Esophagus muscularis mucosa (tissue), 4 donors: ENCODE measurements at regions not wholly inside any gene's neighbourhood (a gene's known extent, or its start where the extent isn't known, plus 50 kb on each side); places are given as distances from the start of the nearest gene placed in this dataset.

Experiments
- EP300 ChIP-seq: sonication (generic); formaldehyde crosslinking; IDR thresholded peaks from one replicate; pipeline ENCODE4 v1.6.1; 2017; ENCODE audit warnings: antibody characterized with exemption
- POLR2A ChIP-seq: fragments of 450-650 bp; IDR thresholded peaks from one replicate; pipeline ENCODE4 v1.6.1; 2017; ENCODE audit warnings: antibody characterized with exemption, moderate library complexity, mild to moderate bottlenecking, low read depth
- POLR2AphosphoS5 ChIP-seq, 2 donors: sonication (generic); formaldehyde crosslinking; IDR thresholded peaks; one replicate each; pipeline ENCODE4 v1.6.1; 2017; ENCODE audit warnings: antibody characterized with exemption in 2 of 2
- TF ChIP-seq, protein P1 (sequence below), 3 experiments: fragments of 200-600 bp in 2 of 3; fragments of 450-650 bp in 1 of 3; sonication (generic) in 2 of 3; IDR thresholded peaks; one replicate each; pipeline ENCODE4 v1.5.1; 2017 to 2019; ENCODE audit warnings: antibody characterized with exemption in 3 of 3, mild to moderate bottlenecking in 2 of 3, moderate library complexity in 1 of 3

DNA sequence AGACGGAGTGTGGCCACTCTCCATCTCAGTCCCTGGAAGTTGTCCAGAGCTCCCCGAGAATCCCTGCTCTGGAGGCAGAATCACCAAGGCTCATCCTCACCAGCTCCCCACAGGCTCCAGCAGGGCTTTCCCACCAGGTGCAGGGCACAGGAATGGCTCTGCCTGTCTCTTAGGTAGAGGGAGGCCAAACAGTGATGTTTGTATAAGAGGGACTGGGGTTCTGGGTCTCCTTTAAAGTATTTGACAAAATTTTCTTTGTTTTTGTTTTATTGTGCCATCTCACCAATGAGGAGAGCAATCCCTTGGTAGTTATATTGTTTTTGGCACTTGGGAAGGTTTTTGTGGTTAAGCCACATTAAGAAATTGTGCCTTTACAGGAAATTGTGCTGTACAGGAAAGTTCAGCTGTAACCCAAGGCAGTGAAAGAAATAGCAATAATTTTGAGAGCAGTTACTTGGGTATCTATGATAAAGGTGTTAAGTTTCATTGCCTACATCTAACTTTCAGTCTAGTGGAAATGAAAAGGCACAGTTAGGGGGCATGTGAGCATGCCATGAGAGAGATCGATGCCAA is 219.3 kb upstream of the PRSS58 start:
- TF ChIP-seq POLR2A (no peak), EP300 (no peak), POLR2AphosphoS5 (IDR thresholded peaks at IDR 0.05) (no peak)
- TF ChIP-seq, protein P1, sequence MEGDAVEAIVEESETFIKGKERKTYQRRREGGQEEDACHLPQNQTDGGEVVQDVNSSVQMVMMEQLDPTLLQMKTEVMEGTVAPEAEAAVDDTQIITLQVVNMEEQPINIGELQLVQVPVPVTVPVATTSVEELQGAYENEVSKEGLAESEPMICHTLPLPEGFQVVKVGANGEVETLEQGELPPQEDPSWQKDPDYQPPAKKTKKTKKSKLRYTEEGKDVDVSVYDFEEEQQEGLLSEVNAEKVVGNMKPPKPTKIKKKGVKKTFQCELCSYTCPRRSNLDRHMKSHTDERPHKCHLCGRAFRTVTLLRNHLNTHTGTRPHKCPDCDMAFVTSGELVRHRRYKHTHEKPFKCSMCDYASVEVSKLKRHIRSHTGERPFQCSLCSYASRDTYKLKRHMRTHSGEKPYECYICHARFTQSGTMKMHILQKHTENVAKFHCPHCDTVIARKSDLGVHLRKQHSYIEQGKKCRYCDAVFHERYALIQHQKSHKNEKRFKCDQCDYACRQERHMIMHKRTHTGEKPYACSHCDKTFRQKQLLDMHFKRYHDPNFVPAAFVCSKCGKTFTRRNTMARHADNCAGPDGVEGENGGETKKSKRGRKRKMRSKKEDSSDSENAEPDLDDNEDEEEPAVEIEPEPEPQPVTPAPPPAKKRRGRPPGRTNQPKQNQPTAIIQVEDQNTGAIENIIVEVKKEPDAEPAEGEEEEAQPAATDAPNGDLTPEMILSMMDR (IDR thresholded peaks at IDR 0.05), result no peak
